Loucy (cell line): ENCODE measurements at regions not wholly inside any gene's neighbourhood (a gene's known extent, or its start where the extent isn't known, plus 50 kb on each side); places are given as distances from the start of the nearest gene placed in this dataset.

ENCODE experiments used
- CTCF ChIP-seq: fragments of 200-600 bp; sonication (generic); conservative IDR thresholded peaks from 2 replicates; pipeline ENCODE4 v1.5.1; 2014; ENCODE audit warnings: mild to moderate bottlenecking, antibody characterized with exemption, low read length
- EZH2phosphoT487 ChIP-seq: fragments of 200-600 bp; IDR thresholded peaks from 2 replicates; pipeline ENCODE4 v1.6.1; 2018; ENCODE audit warnings: antibody characterized with exemption, mild to moderate bottlenecking, moderate library complexity, borderline replicate concordance

GRCh38 chr2:122800781-122801180 is 1045.3 kb downstream of the TSN start:
- TF ChIP-seq CTCF (no peak), EZH2phosphoT487 (no peak)
